Retina (tissue), 1 donor: ENCODE measurements at regions not wholly inside any gene's neighbourhood (a gene's known extent, or its start where the extent isn't known, plus 50 kb on each side); places are given as distances from the start of the nearest gene placed in this dataset.
"Not testable (repeated sequence)": the region's sequence is repeated elsewhere in the genome, so short reads cannot be mapped to it uniquely, and the experiment has no call there.

Experiments used
- DNase-seq: peaks from one replicate; pipeline ENCODE4 v3.0.0-alpha.2; 2016

DNA sequence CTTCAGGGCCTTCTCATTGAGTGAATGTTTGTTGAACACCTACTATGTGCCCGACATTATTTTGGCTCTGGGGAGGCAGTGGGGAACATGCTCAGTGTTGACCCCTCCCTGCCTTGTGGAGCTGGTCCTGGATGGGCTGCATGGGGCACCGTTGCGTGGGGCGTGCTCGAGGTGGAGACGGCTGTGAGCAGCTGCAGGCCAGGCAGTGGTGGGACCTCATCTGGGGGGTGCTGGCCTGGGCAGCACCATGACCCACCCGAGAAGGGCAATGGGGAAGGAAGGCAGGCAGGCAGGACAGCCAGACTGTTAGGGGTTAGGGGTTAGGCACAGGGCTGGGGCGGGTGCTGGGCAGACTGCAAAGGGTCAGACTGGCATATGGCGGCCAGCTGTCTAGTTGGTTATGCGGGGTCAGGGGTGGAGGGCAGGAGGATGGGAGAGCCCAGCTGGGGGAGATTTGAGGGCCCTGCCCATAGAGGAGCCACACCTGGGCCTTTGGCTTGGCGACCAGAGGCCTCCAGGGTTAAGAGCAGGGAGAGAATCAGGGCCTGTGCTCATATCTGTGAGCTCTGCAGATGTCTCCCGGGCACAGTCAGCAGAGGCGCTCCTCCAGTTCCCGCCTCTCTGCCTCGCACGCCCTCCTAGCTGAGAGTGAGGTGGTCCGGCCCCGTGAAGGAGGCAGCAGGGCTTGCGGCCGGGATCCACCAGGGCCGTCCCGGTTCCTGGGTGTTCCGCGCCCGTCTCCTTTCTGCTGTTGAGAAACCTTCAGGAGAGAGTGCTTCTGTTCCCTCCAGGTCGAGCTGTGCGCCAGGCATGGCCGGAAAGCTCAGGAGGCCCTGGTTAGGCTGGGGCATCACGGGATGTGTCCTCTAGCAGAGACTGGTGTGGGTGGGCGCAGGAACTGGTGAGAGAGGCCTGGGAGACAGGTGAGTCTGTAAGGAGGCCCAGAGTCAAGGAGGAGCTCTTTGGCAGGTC is 73.3 kb downstream of the RGS12 start:
- no peak for DNase-seq

DNA sequence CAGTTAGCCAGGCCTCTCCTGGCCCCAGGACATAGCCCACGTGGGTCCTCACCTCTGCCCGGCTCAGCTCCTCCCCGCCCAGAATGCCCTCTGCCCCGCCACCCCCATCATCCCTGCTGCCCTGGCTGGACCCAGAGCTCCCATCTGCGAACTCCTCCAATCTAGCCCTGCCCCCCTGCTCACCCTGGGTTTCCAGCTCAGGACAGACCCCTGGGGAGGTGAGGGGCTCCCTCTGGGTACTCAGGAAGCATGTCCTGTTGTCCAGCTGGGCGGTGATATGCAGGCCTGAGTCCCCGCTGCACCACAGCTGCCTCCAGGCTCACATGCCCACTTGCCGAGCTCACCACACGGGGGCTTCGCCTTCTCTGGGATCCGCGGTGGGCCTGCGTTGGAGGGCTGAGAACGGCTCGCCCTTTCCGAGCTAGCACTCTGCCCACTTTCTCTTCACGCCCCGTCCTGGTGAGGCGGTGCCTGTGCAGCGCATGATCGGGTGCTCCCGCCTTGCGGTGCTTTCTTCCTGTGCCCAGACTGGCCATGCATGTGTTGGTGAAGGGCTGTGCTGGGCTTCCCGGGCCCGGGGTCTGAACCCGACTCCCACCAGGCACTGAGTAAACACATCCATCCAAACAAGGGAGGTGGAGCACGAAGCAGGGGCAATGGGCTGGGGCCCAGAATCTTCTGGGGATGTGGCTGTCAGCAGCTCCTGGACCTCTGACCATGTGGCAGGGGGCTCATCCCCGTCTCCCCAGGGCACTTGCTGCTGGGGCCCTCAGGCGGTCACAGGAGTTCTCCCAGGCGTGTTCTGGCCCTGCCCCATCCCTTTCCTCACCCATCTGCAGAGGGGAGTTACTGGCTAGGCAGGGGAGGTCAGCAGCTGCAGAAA is 74.3 kb downstream of the RGS12 start:
- no peak for DNase-seq

DNA sequence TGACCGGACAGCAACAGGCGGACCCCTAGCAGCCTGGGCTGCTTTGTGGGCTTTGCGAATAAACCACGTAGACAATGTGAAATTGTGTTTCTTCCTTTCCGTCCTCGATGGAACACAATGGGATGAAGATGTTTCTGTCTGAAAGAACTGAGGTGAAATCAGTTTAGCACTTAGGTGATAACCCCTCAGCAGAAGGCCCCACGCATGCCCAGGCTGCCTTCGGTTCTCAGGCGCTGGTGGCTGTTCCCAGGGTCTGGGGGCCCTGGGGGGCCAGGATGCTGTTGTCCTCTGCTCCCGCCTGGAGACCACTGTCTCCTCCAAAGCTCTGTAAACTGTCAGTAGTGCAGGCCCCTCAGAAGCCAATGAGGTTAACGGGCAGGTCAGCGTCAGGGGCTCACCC is 73.9 kb upstream of the HGFAC start:
- DNase-seq: no peak

DNA sequence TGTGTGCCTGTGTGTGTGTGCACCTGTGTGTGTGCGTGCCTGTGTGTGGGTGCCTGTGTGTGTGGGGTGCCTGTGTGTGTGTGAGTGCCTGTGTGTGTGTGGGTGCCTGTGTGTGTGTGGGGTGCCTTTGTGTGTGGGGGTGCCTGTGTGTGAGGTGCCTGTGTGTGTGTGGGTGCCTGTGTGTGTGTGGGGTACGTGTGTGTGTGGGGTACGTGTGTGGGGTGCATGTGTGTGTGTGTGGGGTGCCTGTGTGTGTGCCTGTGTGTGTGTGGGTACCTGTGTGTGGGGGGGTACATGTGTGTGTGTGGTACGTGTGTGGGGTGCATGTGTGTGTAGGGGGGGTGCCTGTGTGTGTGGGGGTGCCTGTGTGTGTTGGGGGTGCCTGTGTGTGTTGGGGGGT is 73.4 kb upstream of the HGFAC start:
- no peak for DNase-seq

DNA sequence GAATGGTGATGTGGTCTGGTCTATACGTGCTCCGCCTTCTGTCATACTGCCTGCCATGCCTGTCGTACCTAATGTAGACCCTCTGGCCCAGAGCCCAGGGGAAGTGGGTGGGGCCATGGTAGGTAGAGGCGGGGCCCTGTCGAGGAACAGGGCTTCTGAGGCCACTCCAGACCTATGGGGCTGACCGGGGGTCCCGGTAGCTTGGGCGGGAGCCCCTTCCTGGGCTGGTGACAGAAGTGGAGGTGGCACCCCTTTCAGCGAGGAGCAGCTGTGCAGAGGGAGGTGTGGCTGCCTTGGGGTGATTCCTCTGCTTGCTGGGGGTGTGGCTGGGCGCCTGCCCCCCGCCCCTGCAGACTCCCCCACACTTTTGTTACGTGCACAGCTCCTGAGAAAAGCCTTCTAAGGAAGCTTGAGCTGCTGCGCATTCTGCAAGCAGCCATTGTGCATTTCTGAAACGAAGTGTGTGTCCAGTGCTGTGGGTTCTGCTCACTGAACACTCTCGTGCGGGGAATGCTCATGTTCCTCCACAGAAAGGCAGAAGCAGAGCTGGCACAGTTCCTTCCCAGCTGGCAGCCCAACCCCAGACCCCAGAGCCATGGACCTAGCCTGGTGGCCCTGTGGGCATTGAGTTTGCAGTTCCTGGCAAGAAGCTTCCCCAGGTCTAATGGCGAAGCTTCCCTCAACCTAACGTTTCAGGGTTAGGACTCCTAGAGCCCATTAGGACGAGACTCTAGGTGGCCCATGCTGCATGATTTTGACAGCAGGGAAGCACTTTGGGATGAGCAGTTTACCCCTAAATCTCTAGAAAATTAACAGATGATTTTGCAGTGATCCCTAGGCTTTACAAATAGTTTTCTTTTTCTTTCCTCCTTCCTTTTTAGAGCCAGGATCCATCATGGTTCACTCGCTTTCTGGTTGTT is 72.7 kb upstream of the HGFAC start:
- DNase-seq: no peak

DNA sequence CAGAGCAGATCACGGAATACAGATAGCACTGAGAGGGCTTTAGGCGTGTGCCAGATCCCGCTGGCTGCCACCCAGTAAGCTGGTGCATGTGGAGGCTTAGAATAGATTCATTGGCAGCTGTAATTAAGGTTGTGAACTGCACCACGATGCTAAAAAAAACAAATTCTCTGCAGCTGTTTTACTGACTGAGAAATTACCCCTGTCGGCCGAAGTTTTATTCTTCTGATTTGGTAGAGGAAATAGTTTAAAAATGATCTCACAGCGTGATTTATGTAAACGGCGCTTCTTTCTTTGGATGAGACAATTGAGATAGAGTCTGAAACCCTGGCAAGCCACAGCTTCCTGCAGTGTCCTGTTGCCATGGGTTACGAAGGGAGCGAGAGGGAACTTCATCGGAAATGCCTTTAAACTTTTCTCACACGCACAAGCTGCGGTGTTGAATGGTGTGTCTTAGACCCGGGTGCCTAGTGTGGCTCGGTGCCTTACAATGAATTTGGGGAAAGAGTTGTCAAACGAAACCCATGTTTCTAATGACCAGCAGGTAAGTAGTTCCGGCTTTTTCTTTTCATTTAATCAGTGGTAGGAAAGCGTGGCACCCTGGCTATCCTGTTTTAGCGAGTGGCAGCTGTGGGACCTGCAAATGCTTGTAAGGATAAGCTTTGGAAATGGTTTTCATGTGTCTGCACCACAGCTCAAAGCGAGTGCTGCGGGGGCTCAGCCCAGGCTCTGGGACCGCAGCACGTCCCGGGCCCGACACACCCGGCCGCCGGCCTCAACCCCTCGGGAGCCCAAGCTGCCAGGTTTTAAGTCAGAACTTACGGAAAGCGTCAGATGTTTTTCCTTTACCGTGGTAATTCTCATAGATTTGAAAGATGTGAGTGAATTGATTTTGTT is 71.7 kb upstream of the HGFAC start:
- DNase-seq: peak; percentile 67

DNA sequence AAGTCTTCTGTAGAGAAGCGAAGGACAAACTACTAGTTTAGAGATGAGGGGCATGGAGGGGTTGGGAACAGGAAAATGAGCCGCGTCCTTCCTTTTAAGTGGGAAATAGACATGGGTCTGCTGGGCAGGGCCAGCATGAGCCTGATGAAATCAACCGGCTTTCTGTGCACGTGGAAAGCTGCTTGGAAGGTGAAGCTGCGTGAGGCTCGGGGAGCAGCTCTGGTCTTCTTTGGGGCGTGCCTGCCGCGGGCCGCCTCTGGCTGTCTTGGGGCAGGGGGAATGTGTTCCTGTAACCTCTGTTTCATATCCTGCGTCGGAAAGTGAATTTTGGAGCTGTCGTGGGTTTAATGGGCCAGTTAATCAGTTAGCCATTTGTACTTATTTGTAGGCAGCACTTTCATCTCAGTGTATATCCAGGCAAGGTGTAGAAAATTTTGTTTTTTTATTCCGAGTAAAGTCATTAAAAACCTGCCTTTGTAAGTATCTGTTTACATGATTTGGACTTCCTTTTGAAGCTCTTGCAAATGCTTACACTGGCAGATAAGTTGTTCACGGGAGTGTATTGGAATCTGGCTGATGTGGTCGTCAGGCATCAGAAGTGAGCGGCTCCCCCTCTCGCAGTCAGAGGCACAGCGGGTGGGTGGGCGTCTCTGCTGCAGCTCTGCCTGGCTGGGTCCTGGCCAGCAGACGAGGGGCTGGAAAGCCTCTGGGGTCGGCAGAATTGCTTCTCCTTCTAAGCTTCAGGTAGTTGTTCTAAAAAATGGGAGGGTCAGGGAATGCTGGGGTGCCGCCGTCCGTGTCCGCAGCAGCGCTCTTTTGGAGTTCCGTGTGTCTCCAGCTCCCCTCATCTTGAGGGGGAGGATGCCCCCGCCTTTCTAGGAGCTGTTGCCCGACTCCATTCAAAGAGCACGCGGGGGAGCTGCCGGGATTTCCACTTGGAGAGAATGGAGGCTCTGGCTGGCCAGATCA is 70.5 kb upstream of the HGFAC start:
- DNase-seq: peak; percentile 55

DNA sequence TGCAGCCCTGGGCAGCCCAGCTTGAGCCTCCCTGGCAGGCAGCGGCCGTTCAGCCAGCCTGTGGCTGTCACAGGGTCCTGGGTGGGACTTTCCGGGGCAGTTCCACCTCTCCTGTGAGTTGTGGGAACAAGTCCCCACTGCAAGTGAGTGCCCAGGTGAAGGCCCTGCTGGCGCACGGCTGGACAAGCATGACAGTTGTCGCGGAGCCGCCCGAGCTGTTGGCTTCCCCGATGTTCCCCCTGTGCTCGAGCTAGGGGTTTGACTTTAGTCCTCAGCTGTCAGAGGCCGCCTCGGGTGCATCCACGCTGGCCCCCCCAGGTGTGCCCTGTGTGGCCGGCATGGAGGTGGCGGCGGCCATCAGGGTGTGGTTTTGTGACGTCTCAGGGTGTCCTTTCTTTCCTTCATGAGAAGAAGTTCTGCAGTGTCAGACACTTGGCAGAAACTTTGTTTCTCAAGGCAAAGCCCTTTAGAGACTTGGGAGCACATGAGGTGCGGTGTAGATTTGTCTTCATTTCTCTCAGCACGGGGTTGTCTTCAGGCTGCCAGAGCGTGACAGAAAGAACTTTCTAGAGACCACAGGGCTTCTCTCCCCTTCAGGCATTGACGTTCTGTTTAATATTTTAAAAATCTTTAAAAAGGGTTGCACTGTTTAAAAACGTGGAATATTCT is 69.4 kb upstream of the HGFAC start:
- DNase-seq: no peak

DNA sequence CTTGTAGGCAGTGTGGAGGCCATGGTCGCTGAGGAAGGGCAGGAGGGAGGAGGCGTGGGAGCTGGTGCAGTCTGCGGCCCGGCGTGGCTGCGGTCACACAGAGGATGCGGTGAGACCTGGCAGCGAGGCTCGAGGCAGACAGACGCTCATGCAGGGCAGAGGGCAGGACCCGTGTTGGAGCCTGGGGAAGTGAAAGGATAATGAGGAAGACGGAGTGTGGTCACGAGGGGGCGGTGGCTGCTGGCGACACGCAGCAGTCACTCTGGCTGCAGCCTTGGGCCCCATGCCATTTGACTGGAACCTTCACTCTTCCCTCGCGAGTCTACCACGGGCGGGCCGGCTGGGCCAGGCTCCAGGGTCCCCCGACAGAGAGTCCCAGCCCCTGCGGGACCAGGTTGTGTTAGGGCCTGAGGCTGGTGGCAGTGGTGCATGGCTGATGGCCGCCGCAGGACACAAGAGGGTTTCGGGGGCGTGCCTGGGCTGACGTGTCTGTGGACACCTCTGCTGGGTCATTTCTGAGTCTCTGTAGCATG is 68.8 kb upstream of the HGFAC start:
- DNase-seq: no peak

DNA sequence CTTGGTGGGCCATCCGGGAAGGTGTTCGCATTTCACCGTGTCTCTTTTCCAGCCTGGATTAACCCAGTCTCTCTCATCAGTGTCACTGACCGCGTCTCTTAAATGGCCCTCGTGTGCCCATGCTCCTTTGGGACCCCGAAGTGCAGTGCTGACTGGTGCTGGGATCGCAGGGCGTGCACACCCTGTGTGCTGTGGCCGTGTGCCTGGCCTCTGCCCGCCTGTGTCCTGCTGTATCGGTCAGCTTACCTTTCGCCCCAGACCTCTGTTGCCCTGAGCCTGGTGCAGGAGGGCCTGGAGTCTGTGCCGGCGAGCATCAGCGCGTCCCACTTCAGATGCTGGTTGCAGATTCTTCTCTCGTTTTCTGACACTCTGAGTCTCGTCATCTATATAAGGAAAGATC is 68.3 kb upstream of the HGFAC start:
- DNase-seq: no peak

DNA sequence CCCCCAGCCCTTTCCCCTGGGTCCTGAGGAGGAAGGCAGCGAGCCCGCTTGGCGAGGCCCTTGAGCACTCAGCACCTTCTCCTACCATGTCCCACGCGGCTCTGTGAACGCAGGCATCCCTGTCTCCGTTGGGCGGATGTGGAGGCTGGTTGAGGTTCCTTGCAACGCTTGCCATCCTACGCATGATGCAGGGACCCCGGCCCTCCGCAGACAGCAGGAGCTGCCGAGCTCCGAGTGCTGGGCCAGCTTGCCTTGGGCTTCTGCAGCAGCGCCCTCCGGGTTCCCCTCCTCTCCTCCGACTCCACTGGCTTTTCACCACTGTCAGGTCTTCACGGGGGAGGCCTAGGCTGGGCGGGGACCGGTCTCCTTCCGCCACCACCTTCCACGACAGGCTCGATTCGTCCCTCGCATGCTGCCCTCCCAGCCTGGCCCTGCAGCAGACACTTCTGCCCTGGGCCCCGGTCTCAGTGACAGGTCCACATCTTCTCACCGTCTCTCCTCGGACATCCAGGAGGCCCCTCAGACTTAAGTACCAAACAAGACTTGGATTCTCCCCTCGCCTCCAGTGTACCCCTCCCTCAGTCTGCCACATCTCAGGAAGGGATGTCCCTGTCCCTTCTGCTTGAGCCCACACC is 67.6 kb upstream of the HGFAC start:
- DNase-seq: no peak

DNA sequence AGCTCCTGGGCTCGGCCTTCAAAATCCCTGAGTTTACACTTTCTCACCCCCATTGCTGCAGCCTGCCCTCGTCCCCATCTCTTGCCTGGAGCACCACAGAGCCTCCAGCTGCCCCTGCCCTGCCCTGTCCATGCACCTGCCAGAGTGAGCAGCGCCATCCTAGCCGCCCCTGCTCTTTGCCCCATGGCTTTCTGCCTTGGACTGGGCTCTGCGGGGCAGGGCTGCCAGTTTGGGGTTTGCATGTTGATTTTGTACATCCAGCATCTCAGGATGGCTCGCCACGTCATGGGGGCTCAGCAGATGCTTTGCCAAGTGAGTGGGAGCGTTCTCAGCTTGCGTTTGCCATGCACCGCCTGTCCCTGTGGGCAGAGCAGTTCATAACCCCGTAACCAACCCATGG is 67.1 kb upstream of the HGFAC start:
- no peak for DNase-seq

DNA sequence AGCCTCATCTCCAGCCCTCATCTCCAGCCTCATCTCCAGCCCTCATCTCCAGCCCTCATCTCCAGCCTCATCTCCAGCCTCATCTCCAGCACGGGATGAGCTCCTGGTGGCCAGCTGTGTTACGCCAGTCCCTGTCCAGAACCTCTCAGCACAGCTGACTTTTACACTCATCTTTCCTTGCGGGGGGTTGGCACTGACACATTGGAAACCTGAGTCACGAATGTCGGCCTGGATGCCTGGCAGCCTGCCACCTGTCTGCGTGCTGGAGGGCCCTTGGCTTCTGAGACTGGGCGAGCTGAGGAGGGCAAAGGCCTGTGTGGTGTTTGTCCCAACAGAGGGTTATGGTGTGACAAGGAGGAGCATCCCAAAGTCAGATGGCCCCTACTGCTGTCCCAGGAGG is 66.1 kb upstream of the HGFAC start:
- no peak for DNase-seq

DNA sequence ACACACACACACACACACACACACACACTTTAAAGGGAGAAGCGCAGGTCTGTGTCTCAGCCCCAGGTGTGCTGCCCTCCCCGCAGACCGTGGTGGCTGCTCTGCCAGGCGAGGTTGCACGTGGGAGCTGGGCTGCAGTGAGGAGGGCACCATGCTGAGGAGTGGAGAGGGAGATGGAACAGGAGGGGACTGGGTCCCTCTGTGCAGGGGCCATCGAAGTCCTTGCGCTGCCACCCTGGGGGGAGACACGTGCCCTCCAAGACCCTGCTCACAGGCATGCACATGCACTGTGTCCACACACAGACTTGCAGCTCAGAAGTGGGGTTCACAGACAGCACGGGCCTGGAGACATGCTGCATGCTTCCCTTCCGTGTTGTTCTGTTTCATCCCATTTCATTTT is 65.5 kb upstream of the HGFAC start:
- no peak for DNase-seq

DNA sequence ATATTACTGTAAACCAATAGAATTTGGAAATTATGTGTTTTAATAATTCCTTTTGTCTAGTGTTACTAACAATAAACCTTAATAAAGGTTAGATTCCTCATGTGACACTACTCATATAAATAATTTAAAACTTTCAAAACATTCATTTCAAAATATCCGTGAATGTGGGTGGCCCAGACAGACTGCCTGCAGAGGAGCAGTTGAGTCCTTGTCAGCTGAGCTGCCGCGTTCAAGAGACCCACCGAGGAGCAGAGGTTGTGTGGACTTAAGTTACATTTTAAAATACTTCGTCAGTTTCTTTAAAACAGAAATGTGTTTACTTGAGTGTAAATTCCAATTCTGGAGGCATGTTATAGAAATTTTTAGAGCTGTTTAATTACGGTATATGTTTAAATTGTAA is 64.2 kb upstream of the HGFAC start:
- no peak for DNase-seq

DNA sequence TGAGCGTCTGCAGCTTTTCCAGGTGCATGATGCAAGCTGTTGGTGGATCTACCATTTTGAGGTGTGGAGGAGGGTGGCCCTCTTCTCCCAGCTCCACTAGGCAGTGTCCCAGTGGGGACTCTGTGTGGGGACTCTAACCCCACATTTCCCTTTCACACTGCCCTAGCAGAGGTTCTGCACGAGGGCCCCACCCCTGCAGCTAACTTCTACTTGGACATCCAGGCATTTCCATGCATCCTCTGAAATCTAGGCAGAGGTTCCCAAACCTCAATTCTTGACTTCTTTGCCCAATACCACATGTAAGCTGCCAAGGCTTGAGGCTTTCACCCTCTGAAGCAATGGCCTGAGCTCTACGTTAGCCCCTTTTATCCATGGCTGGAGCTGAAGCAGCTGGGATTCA is 61.4 kb upstream of the HGFAC start:
- not testable (repeated sequence) for DNase-seq

DNA sequence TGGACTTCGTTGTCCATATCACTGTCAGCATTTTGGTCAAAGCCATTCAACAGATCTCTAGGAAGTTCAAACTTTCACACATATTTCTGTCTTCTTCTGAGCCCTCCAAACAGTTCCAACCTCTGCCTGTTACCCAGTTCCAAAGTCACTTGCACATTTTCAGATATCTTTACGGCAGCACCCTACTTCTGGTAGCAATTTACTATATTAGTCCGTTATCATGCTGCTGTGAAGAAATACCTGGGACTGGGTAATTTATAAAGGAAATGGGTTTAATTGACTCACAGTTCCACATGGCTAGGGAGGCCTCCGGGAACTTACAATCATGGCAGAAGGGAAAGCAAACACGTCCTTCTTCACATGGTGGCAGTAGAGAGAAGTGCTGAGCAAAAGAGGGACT is 60.6 kb upstream of the HGFAC start:
- DNase-seq: not testable (repeated sequence)

DNA sequence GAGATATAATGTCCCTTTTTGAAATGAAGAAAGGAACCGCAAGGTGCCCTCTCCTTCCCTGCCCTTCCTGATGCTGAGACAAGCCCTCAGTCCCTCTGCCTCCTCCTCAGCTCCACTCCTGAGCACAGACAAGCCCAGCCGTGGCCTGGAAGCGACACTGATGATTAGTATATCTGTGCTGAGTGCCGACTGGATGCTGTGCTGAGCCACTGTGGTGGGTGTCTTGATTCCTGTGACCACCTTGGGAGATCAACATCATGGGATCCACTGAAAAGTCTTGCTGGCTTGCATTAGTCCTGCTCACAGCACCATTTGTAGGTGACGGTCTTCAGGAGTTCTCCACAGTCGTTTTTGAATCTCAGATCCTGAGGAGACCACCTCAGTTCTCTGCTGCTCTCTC is 59.5 kb upstream of the HGFAC start:
- no peak for DNase-seq

DNA sequence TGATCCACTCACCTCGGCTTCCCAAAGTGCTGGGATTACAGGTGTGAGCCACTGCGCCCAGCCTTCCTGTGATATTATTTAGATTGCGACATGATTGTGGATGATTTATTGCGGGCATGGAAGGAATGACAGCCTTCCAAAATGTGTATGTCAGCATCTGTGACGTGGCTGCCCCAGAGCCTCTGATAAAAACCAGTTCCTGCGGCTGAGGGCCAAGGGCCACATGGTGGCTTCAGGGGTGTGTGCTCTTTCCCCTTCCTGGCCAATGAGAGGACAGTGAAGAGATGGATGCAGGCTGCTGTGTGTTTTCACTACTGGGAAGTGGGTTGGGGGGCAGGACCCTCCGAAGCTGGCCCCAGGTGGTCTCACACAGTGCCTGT is 57.4 kb upstream of the HGFAC start:
- no peak for DNase-seq
